Calu3 (cell line): ENCODE measurements at regions not wholly inside any gene's neighbourhood (a gene's known extent, or its start where the extent isn't known, plus 50 kb on each side); places are given as distances from the start of the nearest gene placed in this dataset.

Experiments used
- BruUV-seq: library from RNA; stranded (reverse); fragments of 400-500 nt; replicated peaks from 2 replicates; lab custom pipeline; 2021; lab: Mats Ljungman, UMichigan
- CTCF ChIA-PET: fragments of 300-600 bp; sonication (Branson Sonifier 250); formaldehyde crosslinking; loops from one replicate; lab custom pipeline; 2022; ENCODE audit warnings: antibody characterized with exemption; lab: Charles Lee
- DNase-seq: peaks from one replicate; pipeline ENCODE4 v3.0.0; 2022
- H3K27ac Mint-ChIP-seq: one replicate; pipeline ENCODE4 v1.8.0; 2022; ENCODE audit warnings: mixed read lengths; ENCODE audit not compliant: unreplicated experiment
- H3K27me3 Mint-ChIP-seq: one replicate; pipeline ENCODE4 v1.8.0; 2022; ENCODE audit warnings: mixed read lengths; ENCODE audit not compliant: unreplicated experiment
- H3K36me3 Mint-ChIP-seq: one replicate; pipeline ENCODE4 v1.8.0; 2022; ENCODE audit warnings: mild to moderate bottlenecking, moderate library complexity, mixed read lengths; ENCODE audit not compliant: insufficient read depth, unreplicated experiment
- H3K4me1 Mint-ChIP-seq: one replicate; pipeline ENCODE4 v1.8.0; 2022; ENCODE audit warnings: mild to moderate bottlenecking, low read depth, mixed read lengths; ENCODE audit not compliant: unreplicated experiment
- H3K4me3 Mint-ChIP-seq: one replicate; pipeline ENCODE4 v1.8.0; 2022; ENCODE audit warnings: mild to moderate bottlenecking, low read depth, moderate library complexity, mixed read lengths; ENCODE audit not compliant: unreplicated experiment
- H3K9me3 Mint-ChIP-seq: one replicate; pipeline ENCODE4 v1.8.0; 2022; ENCODE audit warnings: low read depth, mixed read lengths; ENCODE audit not compliant: unreplicated experiment
- CTCF ChIP-seq: fragments of 200-600 bp; IDR thresholded peaks from one replicate; pipeline ENCODE4 v1.8.0; 2022; ENCODE audit warnings: antibody characterized with exemption; ENCODE audit not compliant: unreplicated experiment
- intact Hi-C: fragments of 100-400 bp; cut with micrococcal nuclease; formaldehyde crosslinking; loops from one replicate; pipeline ENCODE4 v1.10.0; 2022; ENCODE audit not compliant: unreplicated experiment

GRCh38 chr2:236632295-236633218, 62.9 kb downstream of the ACKR3 start:
- H3K36me3 Mint-ChIP-seq = no peaks in the 10 kb centered on the region
- H3K9me3 Mint-ChIP-seq = no peaks in the 10 kb centered on the region
- H3K4me1 Mint-ChIP-seq = no peaks in the 10 kb centered on the region
- no peak for TF ChIP-seq CTCF
- CTCF ChIA-PET = no interaction called here
- no peak overlapping the region for H3K4me3 Mint-ChIP-seq
- no peak overlapping the region for H3K27ac Mint-ChIP-seq
- no peak for DNase-seq
- intact Hi-C loops = no loop called here
- peaks cover 61% of the 10 kb centered on the region for H3K27me3 Mint-ChIP-seq
- BruUV-seq = no TSS peak

GRCh38 chr2:236633219-236633570, 63.6 kb downstream of the ACKR3 start:
- no peaks in the 10 kb centered on the region for H3K4me1 Mint-ChIP-seq
- intact Hi-C loops = no loop called here
- no peak for TF ChIP-seq CTCF
- no peaks in the 10 kb centered on the region for H3K36me3 Mint-ChIP-seq
- H3K4me3 Mint-ChIP-seq = no peak overlapping the region
- DNase-seq = no peak
- CTCF ChIA-PET = no interaction called here
- no TSS peak for BruUV-seq
- peaks cover 68% of the 10 kb centered on the region for H3K27me3 Mint-ChIP-seq
- no peak overlapping the region for H3K27ac Mint-ChIP-seq
- H3K9me3 Mint-ChIP-seq = no peaks in the 10 kb centered on the region

GRCh38 chr2:236633775-236634560, 64.3 kb downstream of the ACKR3 start:
- peaks cover 69% of the 10 kb centered on the region for H3K27me3 Mint-ChIP-seq
- no peak overlapping the region for H3K27ac Mint-ChIP-seq
- CTCF ChIA-PET = no interaction called here
- H3K36me3 Mint-ChIP-seq = no peaks in the 10 kb centered on the region
- intact Hi-C loops = no loop called here
- BruUV-seq = no TSS peak
- no peak for DNase-seq
- no peak overlapping the region for H3K4me3 Mint-ChIP-seq
- no peaks in the 10 kb centered on the region for H3K4me1 Mint-ChIP-seq
- no peak for TF ChIP-seq CTCF
- H3K9me3 Mint-ChIP-seq = peaks cover under 1% of the 10 kb centered on the region

- Mint-ChIP-seq H3K27ac (no peak overlapping the region), H3K9me3 (peaks cover 4% of the 10 kb centered on the region), H3K27me3 (peaks cover 67% of the 10 kb centered on the region), H3K4me3 (no peak overlapping the region), H3K4me1 (no peaks in the 10 kb centered on the region), H3K36me3 (no peaks in the 10 kb centered on the region)
- TF ChIP-seq CTCF = no peak
- CTCF ChIA-PET = no interaction called here
- no TSS peak for BruUV-seq
- no peak for DNase-seq
- intact Hi-C loops = no loop called here
Observed at GRCh38 chr2:236636261-236636660, 66.6 kb downstream of the ACKR3 start.
